Keratinocyte (primary cell): ENCODE measurements at regions not wholly inside any gene's neighbourhood (a gene's known extent, or its start where the extent isn't known, plus 50 kb on each side); places are given as distances from the start of the nearest gene placed in this dataset.

Source experiments
- DNase-seq: peaks from one replicate; pipeline ENCODE4 v3.0.0-alpha.2; 2011; ENCODE audit warnings: low read depth, missing footprints, low spot score
- FAIRE-seq: peaks from 2 replicates; lab custom pipeline; 2011; peaks lifted over from hg19 to GRCh38; lab: Jason Lieb, UNC
- H2AFZ ChIP-seq: 2 replicates; pipeline ENCODE4 v1.6.0; 2012; ENCODE audit warnings: low read length, control low read depth, inconsistent platforms; ENCODE audit not compliant: control insufficient read depth
- H3K27ac ChIP-seq: 2 replicates; pipeline ENCODE4 v1.5.1; 2011; ENCODE audit warnings: low read length; ENCODE audit not compliant: control insufficient read depth, insufficient read depth
- H3K27me3 ChIP-seq: 3 replicates; pipeline ENCODE4 v1.6.0; 2011; ENCODE audit warnings: low read length; ENCODE audit not compliant: control insufficient read depth, insufficient read depth; ENCODE audit errors: extremely low read depth
- H3K36me3 ChIP-seq, 2 experiments: 2 replicates in 1 of 2; 3 replicates in 1 of 2; pipeline ENCODE4 v1.5.1; 2011; ENCODE audit warnings: low read length in 2 of 2, mild to moderate bottlenecking in 1 of 2; ENCODE audit not compliant: control insufficient read depth in 2 of 2, insufficient read depth in 2 of 2; ENCODE audit errors: extremely low read depth in 1 of 2
- H3K4me1 ChIP-seq: 3 replicates; pipeline ENCODE4 v1.5.1; 2011; ENCODE audit warnings: low read length; ENCODE audit not compliant: control insufficient read depth, insufficient read depth; ENCODE audit errors: extremely low read depth
- H3K4me2 ChIP-seq: 3 replicates; pipeline ENCODE4 v1.6.0; 2011; ENCODE audit warnings: low read depth, low read length; ENCODE audit not compliant: control insufficient read depth, insufficient read depth; ENCODE audit errors: extremely low read depth
- H3K4me3 ChIP-seq, 3 experiments: fragments of 200-600 bp in 1 of 3; sonication (generic) in 1 of 3; 2 replicates in 2 of 3; 3 replicates in 1 of 3; pipeline ENCODE4 v1.5.1; 2011 to 2016; ENCODE audit warnings: low read length in 3 of 3, mild to moderate bottlenecking in 3 of 3, control low read depth in 2 of 3, inconsistent platforms in 1 of 3, low read depth in 1 of 3, mixed read lengths in 1 of 3, mixed run types in 1 of 3, moderate library complexity in 1 of 3; ENCODE audit not compliant: control insufficient read depth in 2 of 3, insufficient read depth in 2 of 3; ENCODE audit errors: extremely low read depth in 1 of 3
- H3K79me2 ChIP-seq: 2 replicates; pipeline ENCODE4 v1.6.0; 2012; ENCODE audit warnings: low read length; ENCODE audit not compliant: control insufficient read depth, insufficient read depth
- H3K9ac ChIP-seq: 3 replicates; pipeline ENCODE4 v1.6.0; 2011; ENCODE audit warnings: low read length; ENCODE audit not compliant: control insufficient read depth, insufficient read depth; ENCODE audit errors: extremely low read depth
- H3K9me1 ChIP-seq: 3 replicates; pipeline ENCODE4 v1.6.0; 2011; ENCODE audit warnings: low read length; ENCODE audit not compliant: control insufficient read depth, insufficient read depth; ENCODE audit errors: extremely low read depth
- H3K9me3 ChIP-seq: 2 replicates; pipeline ENCODE4 v1.5.1; 2012; ENCODE audit warnings: low read depth, low read length; ENCODE audit not compliant: control insufficient read depth
- H4K20me1 ChIP-seq: 3 replicates; pipeline ENCODE4 v1.6.0; 2011; ENCODE audit warnings: low read length; ENCODE audit not compliant: control insufficient read depth, insufficient read depth; ENCODE audit errors: extremely low read depth
- EZH2 ChIP-seq: IDR thresholded peaks from one replicate; pipeline ENCODE4 v1.6.1; 2012; ENCODE audit warnings: inconsistent platforms, mild to moderate bottlenecking, low read length, moderate library complexity
- dilution Hi-C: fragments of 300-500 bp; cut with MboI; formaldehyde crosslinking; loops from one replicate; pipeline ENCODE4 v1.7.0; 2020; ENCODE audit warnings: low sequenced_read_pairs; ENCODE audit not compliant: extremely low pct_ligation_motif_present
- TF ChIP-seq, protein P1 (sequence below), 3 experiments: IDR thresholded peaks in 1 of 3; conservative IDR thresholded peaks in 1 of 3; optimal IDR thresholded peaks in 1 of 3; 2 replicates in 2 of 3; 3 replicates in 1 of 3; pipeline versions ENCODE3 to v1.5.1; 2011; ENCODE audit warnings: low read length in 3 of 3, mild to moderate bottlenecking in 3 of 3, moderate library complexity in 2 of 3, control low read depth in 1 of 3, inconsistent platforms in 1 of 3; ENCODE audit not compliant: insufficient read depth in 2 of 3; ENCODE audit errors: extremely low read depth in 1 of 3

DNA sequence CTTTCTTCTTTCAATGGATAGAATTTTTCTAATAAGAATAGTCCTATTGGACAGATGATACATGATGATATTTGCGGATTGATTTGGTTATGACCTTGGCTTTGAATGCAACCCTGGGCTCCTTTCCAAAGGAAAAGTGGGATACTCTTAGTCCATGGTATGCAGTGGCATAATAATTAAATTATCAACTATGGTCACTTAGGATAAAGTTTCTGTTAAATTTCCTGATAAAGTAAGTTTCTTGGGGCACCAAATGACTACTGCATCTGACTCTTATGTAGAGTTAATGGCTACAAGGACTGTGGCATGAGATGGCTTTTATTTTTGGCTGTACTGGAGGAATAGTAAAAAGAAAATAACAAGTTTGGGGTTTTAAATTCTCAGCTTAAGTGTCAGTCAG is 126.7 kb downstream of the QPCT start:
- DNase-seq: no peak
- Histone ChIP-seq H3K27ac (no peak overlapping the region), H3K4me1 (no peaks in the 10 kb centered on the region), H3K9ac (no peak overlapping the region), H3K9me1 (no peaks in the 10 kb centered on the region), H3K9me3 (no peaks in the 10 kb centered on the region), H4K20me1 (no peaks in the 10 kb centered on the region), H3K79me2 (no peaks in the 10 kb centered on the region), H3K4me2 (no peak overlapping the region), H3K4me3 (no peak overlapping the region), H2AFZ (no peak overlapping the region), H3K27me3 (no peaks in the 10 kb centered on the region), H3K36me3 (no peaks in the 10 kb centered on the region)
- FAIRE-seq: no peak
- no peak for TF ChIP-seq EZH2
- TF ChIP-seq, protein P1, sequence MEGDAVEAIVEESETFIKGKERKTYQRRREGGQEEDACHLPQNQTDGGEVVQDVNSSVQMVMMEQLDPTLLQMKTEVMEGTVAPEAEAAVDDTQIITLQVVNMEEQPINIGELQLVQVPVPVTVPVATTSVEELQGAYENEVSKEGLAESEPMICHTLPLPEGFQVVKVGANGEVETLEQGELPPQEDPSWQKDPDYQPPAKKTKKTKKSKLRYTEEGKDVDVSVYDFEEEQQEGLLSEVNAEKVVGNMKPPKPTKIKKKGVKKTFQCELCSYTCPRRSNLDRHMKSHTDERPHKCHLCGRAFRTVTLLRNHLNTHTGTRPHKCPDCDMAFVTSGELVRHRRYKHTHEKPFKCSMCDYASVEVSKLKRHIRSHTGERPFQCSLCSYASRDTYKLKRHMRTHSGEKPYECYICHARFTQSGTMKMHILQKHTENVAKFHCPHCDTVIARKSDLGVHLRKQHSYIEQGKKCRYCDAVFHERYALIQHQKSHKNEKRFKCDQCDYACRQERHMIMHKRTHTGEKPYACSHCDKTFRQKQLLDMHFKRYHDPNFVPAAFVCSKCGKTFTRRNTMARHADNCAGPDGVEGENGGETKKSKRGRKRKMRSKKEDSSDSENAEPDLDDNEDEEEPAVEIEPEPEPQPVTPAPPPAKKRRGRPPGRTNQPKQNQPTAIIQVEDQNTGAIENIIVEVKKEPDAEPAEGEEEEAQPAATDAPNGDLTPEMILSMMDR (optimal IDR thresholded peaks at IDR 0.05 in 1 of 3, IDR thresholded peaks at IDR 0.05 in 1 of 3, conservative IDR thresholded peaks at IDR 0.05 in 1 of 3; ENCODE audit: extremely low read depth in 1 of 3, insufficient read depth in 2 of 3, low read length in 3 of 3): no peak
- dilution Hi-C loops: no loop called here

DNA sequence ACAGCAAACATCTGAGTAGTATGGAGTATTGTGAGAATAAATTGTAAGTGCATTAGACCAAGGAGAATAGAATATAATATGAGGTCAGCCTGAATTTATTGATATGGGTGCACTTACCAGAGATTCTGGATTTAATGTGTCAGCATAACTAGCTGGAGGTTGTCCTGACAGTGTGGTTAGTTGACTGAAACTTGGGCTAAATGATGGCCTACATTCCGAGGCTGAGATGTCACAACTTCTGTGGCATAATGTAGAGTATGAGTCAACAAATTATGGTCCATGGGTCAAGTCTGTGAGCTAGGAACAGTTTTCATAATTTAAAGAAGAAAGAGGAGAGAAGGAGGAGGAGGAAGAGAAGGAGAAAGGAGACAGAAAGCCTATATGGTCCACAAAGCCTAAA is 127.6 kb downstream of the QPCT start:
- FAIRE-seq: peak; percentile 43

More for the DNA sequence above, 127.6 kb downstream of the QPCT start:
- Histone ChIP-seq H3K36me3 (no peaks in the 10 kb centered on the region), H3K4me3 (no peak overlapping the region), H3K27me3 (no peaks in the 10 kb centered on the region), H3K9ac (no peak overlapping the region), H3K79me2 (no peaks in the 10 kb centered on the region), H2AFZ (no peak overlapping the region), H3K4me2 (no peak overlapping the region), H3K4me1 (no peaks in the 10 kb centered on the region), H3K27ac (no peak overlapping the region), H3K9me3 (no peaks in the 10 kb centered on the region), H4K20me1 (no peaks in the 10 kb centered on the region), H3K9me1 (no peaks in the 10 kb centered on the region)
- dilution Hi-C loops: no loop called here
- TF ChIP-seq EZH2: no peak
- TF ChIP-seq, protein P1 (optimal IDR thresholded peaks at IDR 0.05 in 1 of 3, IDR thresholded peaks at IDR 0.05 in 1 of 3, conservative IDR thresholded peaks at IDR 0.05 in 1 of 3; ENCODE audit: extremely low read depth in 1 of 3, insufficient read depth in 2 of 3, low read length in 3 of 3): no peak
- no peak for DNase-seq
